GM21528 (cell line): ENCODE measurements at regions not wholly inside any gene's neighbourhood (a gene's known extent, or its start where the extent isn't known, plus 50 kb on each side); places are given as distances from the start of the nearest gene placed in this dataset.
"Not testable (repeated sequence)": the region's sequence is repeated elsewhere in the genome, so short reads cannot be mapped to it uniquely, and the experiment has no call there.

Source experiments
- ATAC-seq: cut with Tn5 transposase; IDR thresholded peaks from one replicate; pipeline ENCODE4 v1.9.1; 2021; ENCODE audit warnings: mild to moderate bottlenecking, moderate library complexity; ENCODE audit not compliant: unreplicated experiment, low FRiP score

- no peak for ATAC-seq
Measured at GRCh38 chr10:71015674-71016073, 127.3 kb upstream of the PCBD1 start.

DNA sequence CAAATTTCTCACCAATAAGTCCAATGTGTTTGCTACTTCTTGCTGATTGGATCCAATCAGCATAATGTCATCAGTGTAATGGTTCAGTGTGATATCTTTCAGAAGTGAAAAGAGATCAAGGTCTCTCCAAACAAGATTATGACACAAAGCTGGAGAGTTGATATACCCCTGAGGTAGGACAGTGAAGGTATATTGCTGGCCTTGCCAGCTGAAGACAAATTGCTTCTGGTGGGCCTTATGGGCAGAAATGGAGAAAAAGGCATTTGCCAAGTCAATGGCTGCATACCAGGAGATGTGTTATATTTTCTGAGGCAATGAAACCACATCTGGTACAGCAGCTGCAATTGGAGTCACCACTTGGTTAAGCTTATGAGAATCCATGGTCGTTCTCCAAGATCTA lies 131.7 kb upstream of the PCBD1 start:
- not testable (repeated sequence) for ATAC-seq

GRCh38 chr10:71021402-71021801 lies 133.0 kb upstream of the PCBD1 start:
- no peak for ATAC-seq

DNA sequence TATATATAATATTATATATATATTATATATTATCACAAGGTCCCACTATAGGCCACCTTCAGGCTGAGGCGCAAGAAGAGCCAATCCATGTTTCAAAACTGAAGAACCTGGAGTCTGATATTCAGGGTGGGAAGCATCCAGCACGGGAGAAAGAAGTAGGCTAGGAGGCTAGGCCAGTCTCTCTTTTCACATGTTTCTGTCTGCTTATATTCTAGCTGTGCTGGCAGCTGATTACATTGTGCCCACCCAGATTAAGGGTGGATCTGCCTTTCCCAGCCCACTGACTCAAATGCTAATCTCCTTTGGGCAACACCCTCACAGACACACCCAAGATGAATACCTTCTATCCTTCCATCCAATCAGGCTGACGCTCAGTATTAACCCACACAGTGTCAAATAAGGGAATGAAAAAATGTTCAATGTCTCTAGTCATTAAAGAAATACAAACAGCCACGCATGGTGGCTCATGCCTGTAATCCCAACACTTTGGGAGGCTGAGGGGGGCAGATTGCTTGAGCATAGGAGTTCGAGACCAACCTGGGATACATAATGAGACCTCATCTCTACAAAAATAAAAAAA lies 135.4 kb upstream of the PCBD1 start:
- no peak for ATAC-seq

- no peak for ATAC-seq
Measured at GRCh38 chr10:71024490-71024889, 136.1 kb upstream of the PCBD1 start.

- ATAC-seq, result no peak
Measured at GRCh38 chr10:71025535-71025934, 137.2 kb upstream of the PCBD1 start.

GRCh38 chr10:71028066-71028465 lies 139.7 kb upstream of the PCBD1 start:
- no peak for ATAC-seq

GRCh38 chr10:71029411-71029892 lies 141.1 kb upstream of the PCBD1 start:
- no peak for ATAC-seq

- ATAC-seq, result no peak
Measured at GRCh38 chr10:71029907-71030306, 141.5 kb upstream of the PCBD1 start.

GRCh38 chr10:71031026-71031425 lies 142.7 kb upstream of the PCBD1 start:
- no peak for ATAC-seq

DNA sequence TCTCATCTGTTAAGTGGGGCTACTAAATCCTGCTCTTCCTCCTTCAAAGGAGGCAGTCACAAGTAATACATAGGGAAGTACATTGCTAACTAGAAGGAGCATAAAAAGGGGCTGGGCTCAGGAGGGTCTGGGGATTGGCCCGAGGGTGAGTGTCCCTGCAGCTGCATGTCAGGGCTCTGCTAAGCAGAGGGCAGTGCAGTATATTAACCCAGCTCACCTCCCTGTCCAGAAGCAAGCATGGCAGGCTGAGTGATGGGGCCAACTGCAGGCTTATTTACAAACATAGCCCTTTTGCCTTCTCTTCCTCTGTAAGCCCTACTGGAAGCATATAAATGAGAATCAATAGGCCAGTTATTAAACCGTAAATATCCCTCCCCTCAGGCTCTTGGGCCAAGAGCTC lies 143.2 kb upstream of the PCBD1 start:
- ATAC-seq, result no peak

- ATAC-seq, result no peak
Measured at GRCh38 chr10:71032887-71033286, 144.5 kb upstream of the PCBD1 start.

DNA sequence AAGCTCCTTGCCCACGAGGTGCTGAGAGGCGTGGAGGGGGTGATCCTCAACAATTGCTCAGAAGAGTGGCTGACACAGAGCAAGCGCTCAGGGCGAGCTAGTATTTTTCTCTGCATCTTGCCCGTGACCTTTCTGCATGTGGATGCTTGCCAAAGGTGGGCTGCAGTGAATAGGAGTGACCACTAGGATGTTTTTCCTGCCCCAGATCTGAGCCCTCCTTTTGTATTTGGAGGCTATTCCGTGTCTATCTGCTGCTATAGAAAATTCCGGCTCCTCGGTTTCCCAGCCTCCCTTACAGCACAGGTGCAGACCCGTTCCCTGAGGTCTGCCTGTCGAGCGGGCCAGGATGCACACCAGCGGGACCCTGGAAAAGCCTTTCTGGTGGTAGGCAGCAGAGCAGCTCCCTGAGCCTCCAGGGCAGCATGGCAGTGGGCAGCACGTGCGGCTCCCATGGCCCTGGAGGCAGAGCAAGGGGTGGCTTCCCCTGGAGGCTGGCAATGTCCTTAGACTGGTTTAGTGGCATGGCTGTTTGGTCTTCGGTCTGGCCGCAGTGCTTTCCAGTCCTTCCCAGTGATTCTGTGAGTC lies 145.1 kb upstream of the PCBD1 start:
- ATAC-seq, result no peak

DNA sequence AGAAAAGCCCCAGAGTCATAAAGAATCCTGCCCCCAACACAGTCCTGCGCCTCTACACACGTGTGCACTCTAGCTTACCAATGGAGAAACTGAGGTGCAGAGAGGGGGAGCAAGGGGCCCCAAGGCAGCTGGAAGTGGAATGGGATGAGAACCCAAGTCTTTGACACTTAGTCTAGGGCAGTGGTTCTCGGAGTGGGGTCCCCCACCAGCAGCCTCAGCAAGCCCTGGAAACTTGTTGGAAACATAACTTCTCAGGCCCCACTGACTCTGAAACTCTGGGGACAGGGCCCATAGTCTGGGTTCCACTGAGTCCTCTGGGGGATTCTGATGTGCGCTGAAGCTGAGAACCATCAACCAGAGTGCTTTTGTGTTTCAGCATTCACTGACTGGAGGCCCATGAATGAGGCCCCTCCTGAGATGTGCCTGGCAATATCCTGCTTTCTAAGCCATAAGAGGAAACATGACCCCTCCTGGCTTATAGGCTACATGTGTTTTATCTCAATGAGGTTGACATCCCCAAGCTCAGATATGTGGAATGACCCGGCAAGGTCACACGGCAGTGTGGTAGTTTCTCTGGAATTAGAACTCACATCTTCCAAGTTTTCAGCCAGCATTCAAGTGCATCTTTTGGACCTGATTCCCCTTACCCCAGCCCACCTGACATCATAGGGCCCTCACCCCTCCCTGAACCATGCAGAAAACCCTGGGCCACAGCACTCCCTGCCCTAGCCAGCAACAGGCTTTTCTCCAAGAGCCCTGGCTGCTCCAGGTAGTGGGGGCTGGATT lies 147.3 kb upstream of the PCBD1 start:
- no peak for ATAC-seq

GRCh38 chr10:71036297-71036966 lies 148.1 kb upstream of the PCBD1 start:
- no peak for ATAC-seq

DNA sequence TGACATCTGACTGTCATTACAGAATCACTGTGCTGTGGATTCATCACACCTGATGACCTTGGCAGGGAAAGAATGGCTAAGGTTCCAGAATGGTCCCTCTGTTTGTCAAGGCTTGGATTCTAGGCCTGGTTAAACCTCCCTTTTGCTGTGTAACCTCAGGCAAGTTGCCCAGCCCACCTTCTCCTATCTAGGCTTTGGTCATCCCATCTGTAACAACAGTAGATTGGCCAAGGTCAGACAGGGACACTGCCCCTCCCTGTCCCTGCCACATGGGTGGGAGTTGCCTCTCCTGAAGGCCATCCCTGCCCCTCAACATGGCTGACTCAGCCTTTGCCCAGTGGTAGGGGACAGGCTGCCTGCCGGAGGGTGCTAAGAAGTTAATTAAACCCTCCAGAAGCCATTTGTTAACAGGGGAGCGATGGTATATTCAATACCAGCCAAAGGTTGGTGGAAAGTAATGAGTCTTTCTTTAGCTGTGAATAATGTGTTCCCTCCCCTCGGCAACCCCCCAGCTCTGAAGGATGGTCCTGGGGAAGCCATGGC lies 149.8 kb upstream of the PCBD1 start:
- no peak for ATAC-seq

DNA sequence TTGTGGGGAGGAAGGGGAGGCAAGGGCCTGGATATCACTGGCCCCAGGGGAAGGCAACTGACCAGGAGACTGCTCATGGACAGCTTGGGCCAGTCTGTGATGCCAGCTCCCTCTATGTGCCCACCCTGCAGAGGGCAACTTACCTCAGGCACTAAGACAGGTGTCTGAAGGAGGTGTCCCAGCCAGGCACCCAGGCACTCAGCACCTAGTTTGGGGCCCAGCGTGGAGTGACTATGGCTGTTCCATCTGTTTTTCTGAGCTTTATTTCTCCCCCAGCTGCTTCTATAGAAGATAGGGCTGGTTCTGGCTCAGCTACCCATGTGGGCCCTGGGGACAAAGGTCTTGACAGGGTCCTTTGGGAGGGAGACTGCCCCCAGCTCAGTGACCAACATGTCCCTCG lies 150.6 kb upstream of the PCBD1 start:
- ATAC-seq, result no peak

GRCh38 chr10:71039551-71039950 lies 151.2 kb upstream of the PCBD1 start:
- no peak for ATAC-seq

DNA sequence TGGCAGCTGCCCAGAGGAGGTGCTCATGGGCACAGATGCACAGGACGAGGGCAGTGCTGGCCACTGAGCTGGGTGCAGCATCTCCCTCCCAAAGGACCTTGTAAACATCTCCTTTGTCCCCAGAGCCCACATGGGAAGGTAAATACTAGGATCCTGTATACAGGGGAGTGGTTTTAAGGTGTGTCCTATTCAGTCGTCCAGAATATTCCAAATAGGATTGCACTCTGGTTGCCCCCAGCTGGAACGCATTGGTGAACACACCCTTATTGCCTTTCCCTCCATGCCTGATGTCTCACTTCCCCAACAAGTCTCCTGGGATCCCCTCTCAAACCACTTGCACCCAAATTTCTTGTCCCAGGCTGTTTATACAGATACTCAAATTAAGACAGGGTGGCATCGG lies 152.0 kb upstream of the PCBD1 start:
- ATAC-seq, result no peak

GRCh38 chr10:71040846-71041605 lies 152.7 kb upstream of the PCBD1 start:
- ATAC-seq, result no peak
